ENCODE measurements at regions not wholly inside any gene's neighbourhood (a gene's known extent, or its start where the extent isn't known, plus 50 kb on each side); places are given as distances from the start of the nearest gene placed in this dataset.

DNA sequence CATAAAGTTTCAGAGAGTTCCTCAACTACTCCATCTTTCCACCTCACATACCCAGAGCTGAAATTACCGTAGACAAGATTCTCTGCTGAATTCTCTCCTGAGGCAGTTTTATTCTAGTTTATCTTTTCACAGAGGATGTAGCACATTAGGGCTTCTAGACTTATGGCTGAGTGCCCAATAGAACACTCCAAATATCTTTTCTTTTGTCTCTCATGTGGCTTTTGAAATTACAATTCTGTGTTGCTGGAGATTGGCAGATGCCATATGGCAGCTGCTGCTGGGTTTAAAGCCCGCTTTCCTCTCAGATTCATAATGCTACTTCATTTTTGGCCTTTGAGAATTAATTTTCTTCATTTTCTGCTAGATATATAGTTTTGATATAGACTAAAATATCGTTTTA, 107.6 kb upstream of the BANK1 start:
- Histone ChIP-seq H2AFZ (ENCODE audit: control insufficient read depth, low read depth, low read length) (no peak overlapping the region), H3K9me3 (replicated peaks; ENCODE audit: control insufficient read depth, insufficient read depth, low read length) (no peaks in the 10 kb centered on the region), H3K9ac (ENCODE audit: control insufficient read depth, insufficient read depth, low read length) (no peak overlapping the region), H4K20me1 (ENCODE audit: control insufficient read depth, insufficient read depth) (no peaks in the 10 kb centered on the region), H3K4me3 (no peak overlapping the region), H3K4me2 (ENCODE audit: control insufficient read depth, insufficient read depth) (no peak overlapping the region), H3K4me1 (ENCODE audit: control insufficient read depth, insufficient read depth, low read length) (no peaks in the 10 kb centered on the region), H3K27ac (ENCODE audit: control insufficient read depth, insufficient read depth) (no peak overlapping the region), H3K27me3 (replicated peaks in 1 of 2; ENCODE audit: control insufficient read depth in 2 of 2, insufficient read depth in 2 of 2, low read length in 1 of 2) (no peaks in the 10 kb centered on the region; a peak in 1 of 4 replicates), H3K79me2 (ENCODE audit: control insufficient read depth, insufficient read depth, low read length) (no peaks in the 10 kb centered on the region), H3K36me3 (ENCODE audit: control insufficient read depth in 2 of 2, insufficient read depth in 2 of 2, low read length in 1 of 2) (no peaks in the 10 kb centered on the region)
- in situ Hi-C loops (cut with MboI) (no loop called here), intact Hi-C loops (cut with micrococcal nuclease; ENCODE audit: unreplicated experiment) (no loop called here)
- ChIA-PET CTCF (interaction anchor here (0.6 kb wide), 1 partner anchor 649 kb away, joined by 3 read pairs; no protein-coding TSS in a partner anchor), RAD21 (ENCODE audit: unreplicated experiment) (no interaction called here), POLR2A (no interaction called here), SMC1A (ENCODE audit: uncharacterized antibody, unreplicated experiment) (no interaction called here)
- TF ChIP-seq BCL11A (IDR thresholded peaks at IDR 0.05; ENCODE audit: low read depth, low read length) = no peak
- TF ChIP-seq NR2C1 (IDR thresholded peaks at IDR 0.05) = no peak
- TF ChIP-seq ESRRA (IDR thresholded peaks at IDR 0.05; ENCODE audit: low read length) = no peak
- no peak for TF ChIP-seq JUND (IDR thresholded peaks at IDR 0.05; ENCODE audit: low read depth, low read length)
- TF ChIP-seq MEF2A (IDR thresholded peaks at IDR 0.05; ENCODE audit: insufficient read depth, low read depth, low read length) = no peak
- TF ChIP-seq HCFC1 (IDR thresholded peaks at IDR 0.05; ENCODE audit: low read length) = no peak
- no peak for TF ChIP-seq CBFB (IDR thresholded peaks at IDR 0.05; ENCODE audit: low read depth)
- TF ChIP-seq, protein P1, sequence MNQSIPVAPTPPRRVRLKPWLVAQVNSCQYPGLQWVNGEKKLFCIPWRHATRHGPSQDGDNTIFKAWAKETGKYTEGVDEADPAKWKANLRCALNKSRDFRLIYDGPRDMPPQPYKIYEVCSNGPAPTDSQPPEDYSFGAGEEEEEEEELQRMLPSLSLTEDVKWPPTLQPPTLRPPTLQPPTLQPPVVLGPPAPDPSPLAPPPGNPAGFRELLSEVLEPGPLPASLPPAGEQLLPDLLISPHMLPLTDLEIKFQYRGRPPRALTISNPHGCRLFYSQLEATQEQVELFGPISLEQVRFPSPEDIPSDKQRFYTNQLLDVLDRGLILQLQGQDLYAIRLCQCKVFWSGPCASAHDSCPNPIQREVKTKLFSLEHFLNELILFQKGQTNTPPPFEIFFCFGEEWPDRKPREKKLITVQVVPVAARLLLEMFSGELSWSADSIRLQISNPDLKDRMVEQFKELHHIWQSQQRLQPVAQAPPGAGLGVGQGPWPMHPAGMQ (IDR thresholded peaks at IDR 0.05; ENCODE audit: borderline replicate concordance) = no peak
- TF ChIP-seq, protein P2, sequence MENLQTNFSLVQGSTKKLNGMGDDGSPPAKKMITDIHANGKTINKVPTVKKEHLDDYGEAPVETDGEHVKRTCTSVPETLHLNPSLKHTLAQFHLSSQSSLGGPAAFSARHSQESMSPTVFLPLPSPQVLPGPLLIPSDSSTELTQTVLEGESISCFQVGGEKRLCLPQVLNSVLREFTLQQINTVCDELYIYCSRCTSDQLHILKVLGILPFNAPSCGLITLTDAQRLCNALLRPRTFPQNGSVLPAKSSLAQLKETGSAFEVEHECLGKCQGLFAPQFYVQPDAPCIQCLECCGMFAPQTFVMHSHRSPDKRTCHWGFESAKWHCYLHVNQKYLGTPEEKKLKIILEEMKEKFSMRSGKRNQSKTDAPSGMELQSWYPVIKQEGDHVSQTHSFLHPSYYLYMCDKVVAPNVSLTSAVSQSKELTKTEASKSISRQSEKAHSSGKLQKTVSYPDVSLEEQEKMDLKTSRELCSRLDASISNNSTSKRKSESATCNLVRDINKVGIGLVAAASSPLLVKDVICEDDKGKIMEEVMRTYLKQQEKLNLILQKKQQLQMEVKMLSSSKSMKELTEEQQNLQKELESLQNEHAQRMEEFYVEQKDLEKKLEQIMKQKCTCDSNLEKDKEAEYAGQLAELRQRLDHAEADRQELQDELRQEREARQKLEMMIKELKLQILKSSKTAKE (IDR thresholded peaks at IDR 0.05; ENCODE audit: low read depth, poor library complexity, severe bottlenecking) = no peak
- no peak for TF ChIP-seq TCF7 (IDR thresholded peaks at IDR 0.05; ENCODE audit: borderline replicate concordance)
- TF ChIP-seq SIX5 (IDR thresholded peaks at IDR 0.05; ENCODE audit: low read depth, low read length, severe bottlenecking) = no peak
- FAIRE-seq (no peak), DNase-seq (ENCODE audit: low read depth, low spot score) (no peak), ATAC-seq (no peak)
- 33% methylated on average over 3 of the region's 3 CpGs for WGBS (ENCODE audit: insufficient coverage, insufficient replicate concordance, low lambda C conversion rate, missing lambda C conversion rate)
- BruUV-seq (replicated peaks) = no TSS peak
